ENCODE measurements at regions not wholly inside any gene's neighbourhood (a gene's known extent, or its start where the extent isn't known, plus 50 kb on each side); places are given as distances from the start of the nearest gene placed in this dataset.

DNA sequence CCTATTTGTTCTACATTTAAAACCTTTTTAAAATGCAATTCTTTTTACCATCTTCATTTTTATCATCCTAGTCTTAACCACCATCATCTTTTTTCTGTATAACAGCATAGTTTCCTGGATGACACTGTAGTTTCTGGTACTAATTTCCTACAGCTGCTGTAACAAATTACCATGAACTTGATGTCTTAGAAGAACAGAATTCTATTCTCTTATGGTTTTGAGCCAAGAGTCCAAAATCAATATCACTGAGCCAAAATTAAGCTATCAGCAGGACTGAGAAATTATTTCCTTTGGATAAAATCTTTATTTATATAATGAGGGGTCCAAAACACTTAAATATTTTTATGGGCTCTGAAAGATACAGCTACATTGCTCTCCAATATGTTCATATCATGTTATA, 539.3 kb downstream of the METTL4 start:
- Histone ChIP-seq H3F3A (ENCODE audit: insufficient read depth) (no peaks in the 10 kb centered on the region), H3K9me2 (ENCODE audit: insufficient read depth) (no peaks in the 10 kb centered on the region), H4K20me1 (ENCODE audit: insufficient read depth) (no peaks in the 10 kb centered on the region), H3K9ac (no peak overlapping the region), H3K4me3 (no peak overlapping the region), H3K27ac (no peak overlapping the region), H2AFZ (no peak overlapping the region), H3K4me1 (ENCODE audit: insufficient read depth) (no peaks in the 10 kb centered on the region), H3K36me3 (ENCODE audit: low read depth) (no peaks in the 10 kb centered on the region), H3K4me2 (ENCODE audit: unreplicated experiment) (no peak overlapping the region), H3K79me2 (ENCODE audit: insufficient read depth) (no peaks in the 10 kb centered on the region), H3K27me3 (replicated peaks; ENCODE audit: insufficient read depth) (no peaks in the 10 kb centered on the region), H3K9me3 (ENCODE audit: low read depth) (peaks cover 2% of the 10 kb centered on the region)
- no peak for DNase-seq
- in situ Hi-C loops (cut with MboI), result no loop called here
- TF ChIP-seq EZH2 (IDR thresholded peaks at IDR 0.05; ENCODE audit: insufficient read depth, poor library complexity, severe bottlenecking) (no peak), EZH2phosphoT487 (IDR thresholded peaks at IDR 0.05; ENCODE audit: insufficient read depth, low read depth) (no peak)

- Histone ChIP-seq H3K27me3 (replicated peaks; ENCODE audit: insufficient read depth) (no peaks in the 10 kb centered on the region), H3K9ac (no peak overlapping the region), H3K36me3 (ENCODE audit: low read depth) (no peaks in the 10 kb centered on the region), H3K9me2 (ENCODE audit: insufficient read depth) (no peaks in the 10 kb centered on the region), H3K27ac (no peak overlapping the region), H3K4me2 (ENCODE audit: unreplicated experiment) (no peak overlapping the region), H3K4me1 (ENCODE audit: insufficient read depth) (no peaks in the 10 kb centered on the region), H3K79me2 (ENCODE audit: insufficient read depth) (no peaks in the 10 kb centered on the region), H3K4me3 (no peak overlapping the region), H4K20me1 (ENCODE audit: insufficient read depth) (no peaks in the 10 kb centered on the region), H3K9me3 (ENCODE audit: low read depth) (peaks cover 2% of the 10 kb centered on the region), H2AFZ (no peak overlapping the region), H3F3A (ENCODE audit: insufficient read depth) (no peaks in the 10 kb centered on the region)
- in situ Hi-C loops (cut with MboI), result no loop called here
- no peak for DNase-seq
- WGBS, 2 experiments (ENCODE audit: low coverage in 1 of 2, low lambda C conversion rate in 2 of 2, missing lambda C conversion rate in 2 of 2), result 42 to 47% methylated on average over 7 of the region's 7 CpGs
- TF ChIP-seq EZH2phosphoT487 (IDR thresholded peaks at IDR 0.05; ENCODE audit: insufficient read depth, low read depth) (no peak), EZH2 (IDR thresholded peaks at IDR 0.05; ENCODE audit: insufficient read depth, poor library complexity, severe bottlenecking) (no peak)
Measured at GRCh38 chr18:2035056-2035455, 536.2 kb downstream of the METTL4 start.

GRCh38 chr18:2036086-2036485, 535.2 kb downstream of the METTL4 start:
- Histone ChIP-seq H4K20me1 (ENCODE audit: insufficient read depth) (no peaks in the 10 kb centered on the region), H2AFZ (no peak overlapping the region), H3K9me3 (ENCODE audit: low read depth) (peaks cover 2% of the 10 kb centered on the region), H3K9ac (no peak overlapping the region), H3K4me3 (no peak overlapping the region), H3K4me2 (ENCODE audit: unreplicated experiment) (no peak overlapping the region), H3K27me3 (replicated peaks; ENCODE audit: insufficient read depth) (no peaks in the 10 kb centered on the region), H3F3A (ENCODE audit: insufficient read depth) (no peaks in the 10 kb centered on the region), H3K36me3 (ENCODE audit: low read depth) (no peaks in the 10 kb centered on the region), H3K9me2 (ENCODE audit: insufficient read depth) (no peaks in the 10 kb centered on the region), H3K79me2 (ENCODE audit: insufficient read depth) (no peaks in the 10 kb centered on the region), H3K27ac (no peak overlapping the region), H3K4me1 (ENCODE audit: insufficient read depth) (no peaks in the 10 kb centered on the region)
- in situ Hi-C loops (cut with MboI), result no loop called here
- no peak for TF ChIP-seq EZH2phosphoT487 (IDR thresholded peaks at IDR 0.05; ENCODE audit: insufficient read depth, low read depth)
- no peak for TF ChIP-seq EZH2 (IDR thresholded peaks at IDR 0.05; ENCODE audit: insufficient read depth, poor library complexity, severe bottlenecking)
- no peak for DNase-seq
- 7 to 12% methylated on average over 3 of the region's 3 CpGs for WGBS, 2 experiments (ENCODE audit: low coverage in 1 of 2, low lambda C conversion rate in 2 of 2, missing lambda C conversion rate in 2 of 2)

DNA sequence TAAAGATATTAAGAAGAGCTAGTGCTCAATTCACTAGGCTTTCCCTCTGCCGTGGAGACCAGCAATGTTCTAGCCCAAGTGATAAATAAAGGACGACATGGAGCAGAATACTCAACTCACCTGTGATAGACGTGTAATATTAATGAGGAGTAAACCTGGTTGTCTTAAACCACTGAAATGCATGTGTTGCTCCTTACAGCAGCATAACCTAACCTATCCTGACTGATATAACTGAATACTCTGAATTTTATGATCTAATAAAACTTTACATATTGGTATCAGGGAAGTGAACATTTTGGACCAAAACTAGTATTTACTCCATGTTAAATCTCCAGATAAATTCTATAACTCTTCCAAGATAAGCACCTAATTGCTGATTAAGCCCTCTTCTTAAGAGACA, 531.0 kb downstream of the METTL4 start:
- Histone ChIP-seq H3K9me2 (ENCODE audit: insufficient read depth) (no peaks in the 10 kb centered on the region), H3K9ac (no peak overlapping the region), H3K36me3 (ENCODE audit: low read depth) (no peaks in the 10 kb centered on the region), H3K4me2 (ENCODE audit: unreplicated experiment) (no peak overlapping the region), H3K4me1 (ENCODE audit: insufficient read depth) (no peaks in the 10 kb centered on the region), H3F3A (ENCODE audit: insufficient read depth) (no peaks in the 10 kb centered on the region), H4K20me1 (ENCODE audit: insufficient read depth) (no peaks in the 10 kb centered on the region), H2AFZ (no peak overlapping the region), H3K79me2 (ENCODE audit: insufficient read depth) (no peaks in the 10 kb centered on the region), H3K27me3 (replicated peaks; ENCODE audit: insufficient read depth) (no peaks in the 10 kb centered on the region), H3K27ac (no peak overlapping the region), H3K9me3 (ENCODE audit: low read depth) (no peaks in the 10 kb centered on the region), H3K4me3 (no peak overlapping the region)
- 17 to 23% methylated on average over 3 of the region's 3 CpGs for WGBS, 2 experiments (ENCODE audit: low coverage in 1 of 2, low lambda C conversion rate in 2 of 2, missing lambda C conversion rate in 2 of 2)
- no peak for TF ChIP-seq EZH2phosphoT487 (IDR thresholded peaks at IDR 0.05; ENCODE audit: insufficient read depth, low read depth)
- no peak for TF ChIP-seq EZH2 (IDR thresholded peaks at IDR 0.05; ENCODE audit: insufficient read depth, poor library complexity, severe bottlenecking)
- DNase-seq, result no peak
- in situ Hi-C loops (cut with MboI), result no loop called here

DNA sequence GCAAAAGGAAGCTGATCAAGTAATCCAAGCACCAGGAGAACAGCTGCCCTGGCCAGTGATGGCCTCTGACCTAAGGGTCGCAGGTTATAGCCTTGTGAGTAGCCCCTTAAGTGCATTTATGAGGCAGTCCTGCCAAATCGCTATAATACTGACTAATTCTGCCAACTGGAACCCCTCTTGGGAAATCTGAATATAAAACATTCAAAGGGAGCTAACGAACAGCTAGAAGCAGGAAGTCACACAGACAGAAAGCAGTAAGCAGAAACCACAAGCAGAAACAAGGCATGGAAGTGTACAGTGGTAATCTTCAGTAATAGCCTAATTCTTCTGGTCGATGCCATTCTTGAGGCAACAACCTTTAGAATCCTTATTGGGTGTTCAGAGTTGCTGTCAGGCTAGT, 521.3 kb downstream of the METTL4 start:
- H3K79me2 ChIP-seq (ENCODE audit: insufficient read depth), result no peaks in the 10 kb centered on the region
- no peak overlapping the region for H3K4me3 ChIP-seq
- H3K36me3 ChIP-seq (ENCODE audit: low read depth), result no peaks in the 10 kb centered on the region
- no peaks in the 10 kb centered on the region for H4K20me1 ChIP-seq (ENCODE audit: insufficient read depth)
- H3K9me2 ChIP-seq (ENCODE audit: insufficient read depth), result no peaks in the 10 kb centered on the region
- H3K4me2 ChIP-seq (ENCODE audit: unreplicated experiment), result no peak overlapping the region
- in situ Hi-C loops (cut with MboI), result no loop called here
- no peak overlapping the region for H3K27ac ChIP-seq
- H2AFZ ChIP-seq, result no peak overlapping the region
- no peaks in the 10 kb centered on the region for H3K9me3 ChIP-seq (ENCODE audit: low read depth)
- no peaks in the 10 kb centered on the region for H3K4me1 ChIP-seq (ENCODE audit: insufficient read depth)
- no peaks in the 10 kb centered on the region for H3K27me3 ChIP-seq (replicated peaks; ENCODE audit: insufficient read depth)
- no peak for DNase-seq
- no peak for TF ChIP-seq EZH2phosphoT487 (IDR thresholded peaks at IDR 0.05; ENCODE audit: insufficient read depth, low read depth)
- no peak for TF ChIP-seq EZH2 (IDR thresholded peaks at IDR 0.05; ENCODE audit: insufficient read depth, poor library complexity, severe bottlenecking)
- WGBS, 2 experiments (ENCODE audit: low coverage in 1 of 2, low lambda C conversion rate in 2 of 2, missing lambda C conversion rate in 2 of 2), result 1 to 2% methylated on average over 4 of the region's 4 CpGs
- no peak overlapping the region for H3K9ac ChIP-seq
- no peaks in the 10 kb centered on the region for H3F3A ChIP-seq (ENCODE audit: insufficient read depth)
